H1 (cell line): ENCODE measurements at regions not wholly inside any gene's neighbourhood (a gene's known extent, or its start where the extent isn't known, plus 50 kb on each side); places are given as distances from the start of the nearest gene placed in this dataset.

ENCODE experiments used
- POLR2A ChIP-seq, 2 experiments: IDR thresholded peaks; 1 replicate in 1 of 2; 2 replicates in 1 of 2; pipeline ENCODE4 v1.6.1; 2011; ENCODE audit warnings: low read depth in 2 of 2, low read length in 2 of 2, mild to moderate bottlenecking in 2 of 2; ENCODE audit errors: control extremely low read depth in 1 of 2
- POLR2AphosphoS5 ChIP-seq: IDR thresholded peaks from 2 replicates; pipeline ENCODE4 v1.6.1; 2011; ENCODE audit warnings: low read depth, low read length
- SIX5 ChIP-seq: IDR thresholded peaks from 2 replicates; pipeline ENCODE4 v1.6.1; 2011; ENCODE audit warnings: mild to moderate bottlenecking, low read depth, low read length
- SP1 ChIP-seq: IDR thresholded peaks from 2 replicates; pipeline ENCODE4 v1.6.1; 2011; ENCODE audit warnings: low read depth, low read length
- TEAD4 ChIP-seq: IDR thresholded peaks from 2 replicates; pipeline ENCODE4 v1.6.1; 2012; ENCODE audit warnings: low read depth, low read length, inconsistent platforms, mixed read lengths
- TF ChIP-seq, protein P1 (sequence below), 3 experiments: IDR thresholded peaks; 1 replicate in 2 of 3; 2 replicates in 1 of 3; pipeline versions ENCODE4 v1.5.1 to v1.6.1; 2011; ENCODE audit warnings: low read length in 3 of 3, mild to moderate bottlenecking in 3 of 3, inconsistent platforms in 2 of 3, low read depth in 1 of 3, moderate library complexity in 1 of 3; ENCODE audit not compliant: insufficient read depth in 1 of 3; ENCODE audit errors: control extremely low read depth in 1 of 3

DNA sequence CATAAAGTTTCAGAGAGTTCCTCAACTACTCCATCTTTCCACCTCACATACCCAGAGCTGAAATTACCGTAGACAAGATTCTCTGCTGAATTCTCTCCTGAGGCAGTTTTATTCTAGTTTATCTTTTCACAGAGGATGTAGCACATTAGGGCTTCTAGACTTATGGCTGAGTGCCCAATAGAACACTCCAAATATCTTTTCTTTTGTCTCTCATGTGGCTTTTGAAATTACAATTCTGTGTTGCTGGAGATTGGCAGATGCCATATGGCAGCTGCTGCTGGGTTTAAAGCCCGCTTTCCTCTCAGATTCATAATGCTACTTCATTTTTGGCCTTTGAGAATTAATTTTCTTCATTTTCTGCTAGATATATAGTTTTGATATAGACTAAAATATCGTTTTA, 107.6 kb upstream of the BANK1 start:
- TF ChIP-seq SP1 = no peak
- no peak for TF ChIP-seq TEAD4
- no peak for TF ChIP-seq POLR2AphosphoS5
- TF ChIP-seq, protein P1, sequence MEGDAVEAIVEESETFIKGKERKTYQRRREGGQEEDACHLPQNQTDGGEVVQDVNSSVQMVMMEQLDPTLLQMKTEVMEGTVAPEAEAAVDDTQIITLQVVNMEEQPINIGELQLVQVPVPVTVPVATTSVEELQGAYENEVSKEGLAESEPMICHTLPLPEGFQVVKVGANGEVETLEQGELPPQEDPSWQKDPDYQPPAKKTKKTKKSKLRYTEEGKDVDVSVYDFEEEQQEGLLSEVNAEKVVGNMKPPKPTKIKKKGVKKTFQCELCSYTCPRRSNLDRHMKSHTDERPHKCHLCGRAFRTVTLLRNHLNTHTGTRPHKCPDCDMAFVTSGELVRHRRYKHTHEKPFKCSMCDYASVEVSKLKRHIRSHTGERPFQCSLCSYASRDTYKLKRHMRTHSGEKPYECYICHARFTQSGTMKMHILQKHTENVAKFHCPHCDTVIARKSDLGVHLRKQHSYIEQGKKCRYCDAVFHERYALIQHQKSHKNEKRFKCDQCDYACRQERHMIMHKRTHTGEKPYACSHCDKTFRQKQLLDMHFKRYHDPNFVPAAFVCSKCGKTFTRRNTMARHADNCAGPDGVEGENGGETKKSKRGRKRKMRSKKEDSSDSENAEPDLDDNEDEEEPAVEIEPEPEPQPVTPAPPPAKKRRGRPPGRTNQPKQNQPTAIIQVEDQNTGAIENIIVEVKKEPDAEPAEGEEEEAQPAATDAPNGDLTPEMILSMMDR (IDR thresholded peaks at IDR 0.05; ENCODE audit: control extremely low read depth in 1 of 3, insufficient read depth in 1 of 3, low read depth in 1 of 3, low read length in 3 of 3) = no peak
- TF ChIP-seq SIX5 = no peak
- no peak for TF ChIP-seq POLR2A (IDR thresholded peaks at IDR 0.05; ENCODE audit: control extremely low read depth in 1 of 2, low read depth in 2 of 2, low read length in 2 of 2)
